Tibial nerve (tissue), 4 donors: ENCODE measurements at regions not wholly inside any gene's neighbourhood (a gene's known extent, or its start where the extent isn't known, plus 50 kb on each side); places are given as distances from the start of the nearest gene placed in this dataset.

ENCODE experiments used
- DNase-seq, 2 donors: peaks; one replicate each; pipeline ENCODE4 v3.0.0-alpha.2; 2019; ENCODE audit warnings: low spot score in 2 of 2
- H3K27ac ChIP-seq, 4 donors: fragments of 200-600 bp; sonication (generic) in 3 of 4; one replicate each; pipeline ENCODE4 v1.5.1; 2017 to 2019; ENCODE audit warnings: mild to moderate bottlenecking in 1 of 4
- H3K27me3 ChIP-seq, 2 donors: fragments of 200-600 bp; sonication (generic) in 1 of 2; one replicate each; pipeline versions ENCODE4 v1.5.1 to v1.6.0; 2017 to 2019
- H3K36me3 ChIP-seq, 3 donors: fragments of 200-600 bp; sonication (generic); one replicate each; pipeline ENCODE4 v1.5.1; 2018 to 2019
- H3K4me1 ChIP-seq, 4 donors: fragments of 200-600 bp; sonication (generic) in 3 of 4; one replicate each; pipeline ENCODE4 v1.5.1; 2017 to 2019
- H3K4me3 ChIP-seq, 4 donors: fragments of 200-600 bp; sonication (generic) in 3 of 4; one replicate each; pipeline ENCODE4 v1.5.1; 2017 to 2019; ENCODE audit warnings: mild to moderate bottlenecking in 1 of 4, moderate library complexity in 1 of 4
- H3K9me3 ChIP-seq, 4 donors: fragments of 200-600 bp; sonication (generic) in 3 of 4; one replicate each; pipeline ENCODE4 v1.5.1; 2017 to 2019
- EP300 ChIP-seq, 2 donors: sonication (generic); formaldehyde crosslinking; IDR thresholded peaks; one replicate each; pipeline ENCODE4 v1.6.1; 2017; ENCODE audit warnings: antibody characterized with exemption in 2 of 2, mild to moderate bottlenecking in 1 of 2
- POLR2A ChIP-seq, 2 donors: fragments of 450-650 bp; IDR thresholded peaks; one replicate each; pipeline ENCODE4 v1.6.1; 2017; ENCODE audit warnings: antibody characterized with exemption in 2 of 2, mild to moderate bottlenecking in 2 of 2, moderate library complexity in 2 of 2
- WGBS, 2 donors: methylation state at CpG; one replicate each; pipeline ENCODE4 v1.1.5; 2018; 5-methylcytosine and 5-hydroxymethylcytosine counted together
- TF ChIP-seq, protein P1 (sequence below), 5 experiments: fragments of 200-600 bp in 3 of 5; fragments of 450-650 bp in 2 of 5; sonication (generic) in 3 of 5; IDR thresholded peaks; one replicate each; pipeline ENCODE4 v1.5.1; 2016 to 2019; ENCODE audit warnings: antibody characterized with exemption in 5 of 5, mild to moderate bottlenecking in 3 of 5, moderate library complexity in 2 of 5

DNA sequence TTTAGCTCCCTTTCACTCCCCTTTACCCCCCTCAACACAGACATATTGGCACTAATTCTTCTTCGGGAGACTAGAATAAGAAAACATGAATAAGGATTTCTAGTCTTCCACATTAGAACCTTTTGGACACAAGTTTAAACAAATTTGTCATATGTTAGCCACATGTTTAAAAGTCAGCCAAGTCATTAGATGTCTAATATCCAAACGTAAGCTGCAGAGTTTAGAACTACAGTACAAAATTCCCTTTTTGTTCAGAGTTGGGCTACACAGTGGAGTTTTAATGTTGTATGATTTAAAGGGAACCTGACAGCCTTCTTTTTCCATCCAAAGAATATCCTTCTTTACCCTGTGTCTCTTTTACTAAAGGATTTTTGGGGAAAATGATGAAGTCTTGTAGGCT lies 79.8 kb downstream of the PDE6H start:
- Histone ChIP-seq H3K27ac (no peak overlapping the region), H3K36me3 (no peaks in the 10 kb centered on the region), H3K4me3 (no peak overlapping the region), H3K9me3 (no peaks in the 10 kb centered on the region), H3K4me1 (no peaks in the 10 kb centered on the region), H3K27me3 (no peaks in the 10 kb centered on the region)
- DNase-seq: no peak
- TF ChIP-seq, protein P1, sequence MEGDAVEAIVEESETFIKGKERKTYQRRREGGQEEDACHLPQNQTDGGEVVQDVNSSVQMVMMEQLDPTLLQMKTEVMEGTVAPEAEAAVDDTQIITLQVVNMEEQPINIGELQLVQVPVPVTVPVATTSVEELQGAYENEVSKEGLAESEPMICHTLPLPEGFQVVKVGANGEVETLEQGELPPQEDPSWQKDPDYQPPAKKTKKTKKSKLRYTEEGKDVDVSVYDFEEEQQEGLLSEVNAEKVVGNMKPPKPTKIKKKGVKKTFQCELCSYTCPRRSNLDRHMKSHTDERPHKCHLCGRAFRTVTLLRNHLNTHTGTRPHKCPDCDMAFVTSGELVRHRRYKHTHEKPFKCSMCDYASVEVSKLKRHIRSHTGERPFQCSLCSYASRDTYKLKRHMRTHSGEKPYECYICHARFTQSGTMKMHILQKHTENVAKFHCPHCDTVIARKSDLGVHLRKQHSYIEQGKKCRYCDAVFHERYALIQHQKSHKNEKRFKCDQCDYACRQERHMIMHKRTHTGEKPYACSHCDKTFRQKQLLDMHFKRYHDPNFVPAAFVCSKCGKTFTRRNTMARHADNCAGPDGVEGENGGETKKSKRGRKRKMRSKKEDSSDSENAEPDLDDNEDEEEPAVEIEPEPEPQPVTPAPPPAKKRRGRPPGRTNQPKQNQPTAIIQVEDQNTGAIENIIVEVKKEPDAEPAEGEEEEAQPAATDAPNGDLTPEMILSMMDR (IDR thresholded peaks at IDR 0.05): no peak
- no peak for TF ChIP-seq POLR2A (IDR thresholded peaks at IDR 0.05)
- no peak for TF ChIP-seq EP300 (IDR thresholded peaks at IDR 0.05)
- 48 to 54% methylated on average over 2 of the region's 2 CpGs for WGBS, 2 donors

DNA sequence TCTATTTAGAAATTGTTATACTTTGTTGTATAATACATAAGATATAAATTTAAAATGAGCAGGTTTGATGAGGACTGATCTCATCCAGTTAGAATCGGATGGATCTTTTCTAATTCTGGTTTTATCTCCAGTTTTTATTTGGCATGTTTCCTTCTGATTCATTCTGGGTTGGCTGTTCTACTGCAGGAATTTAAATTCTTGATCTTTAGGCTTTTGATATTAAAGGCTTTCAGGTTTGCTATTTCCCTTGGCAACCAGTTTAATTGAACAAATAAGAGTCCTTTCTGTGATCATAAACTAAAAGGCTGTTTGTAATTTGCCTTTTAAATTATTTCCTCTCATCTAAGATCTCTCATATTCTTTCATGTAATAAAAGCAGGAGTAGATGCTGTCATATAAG lies 83.4 kb downstream of the PDE6H start:
- no peaks in the 10 kb centered on the region for H3K4me1 ChIP-seq
- H3K4me3 ChIP-seq: no peak overlapping the region
- no peaks in the 10 kb centered on the region for H3K27me3 ChIP-seq
- no peaks in the 10 kb centered on the region for H3K9me3 ChIP-seq
- H3K27ac ChIP-seq: no peak overlapping the region
- TF ChIP-seq, protein P1 (IDR thresholded peaks at IDR 0.05): no peak
- TF ChIP-seq POLR2A (IDR thresholded peaks at IDR 0.05): no peak
- TF ChIP-seq EP300 (IDR thresholded peaks at IDR 0.05): no peak
- DNase-seq: no peak
- no peaks in the 10 kb centered on the region for H3K36me3 ChIP-seq
- 46 to 60% methylated on average over 1 of the region's 1 CpG for WGBS, 2 donors
